ENCODE measurements at regions not wholly inside any gene's neighbourhood (a gene's known extent, or its start where the extent isn't known, plus 50 kb on each side); places are given as distances from the start of the nearest gene placed in this dataset.

DNA sequence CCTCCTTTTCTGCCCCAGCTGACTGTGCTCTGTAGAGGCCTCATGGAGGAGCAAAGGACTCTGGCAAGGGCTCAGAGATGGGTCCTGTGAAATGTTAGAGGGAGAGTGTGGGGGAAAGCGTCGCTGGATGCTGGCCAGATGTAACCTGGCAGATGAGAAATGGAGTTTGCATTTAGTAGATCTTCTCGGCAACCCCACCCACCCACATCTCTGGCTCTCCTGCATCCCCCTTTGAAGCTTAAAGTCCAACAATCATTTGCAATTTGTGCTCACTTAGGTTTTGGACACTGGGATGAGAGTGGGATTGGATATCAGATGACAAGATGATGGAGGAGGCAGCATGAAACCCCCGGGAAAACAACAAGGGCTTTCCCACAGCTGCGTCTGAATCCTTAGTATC is 523.6 kb upstream of the MCTP2 start:
- ChIA-PET RAD21 (ENCODE audit: low non-redundant PET in 1 of 2, low total read pairs in 2 of 2, uncharacterized antibody in 2 of 2, unreplicated experiment in 2 of 2) (no interaction called here), CTCF (no interaction called here), POLR2A (no interaction called here)
- Histone ChIP-seq H3K27me3 (ENCODE audit: insufficient read depth, low read length) (no peaks in the 10 kb centered on the region), H3K27ac (ENCODE audit: low read depth, low read length) (no peak overlapping the region), H3K9me2 (ENCODE audit: insufficient read depth) (no peaks in the 10 kb centered on the region), H3K4me1 (ENCODE audit: control insufficient read depth in 1 of 2, insufficient read depth in 2 of 2, low read length in 2 of 2) (no peaks in the 10 kb centered on the region), H3K36me3 (ENCODE audit: control insufficient read depth in 1 of 2, insufficient read depth in 2 of 2, low read length in 2 of 2) (no peaks in the 10 kb centered on the region), H3K4me3 (replicated peaks in 1 of 2; ENCODE audit: low read depth in 1 of 2, low read length in 2 of 2) (no peak overlapping the region), H2AFZ (ENCODE audit: low read depth, low read length, poor library complexity, severe bottlenecking) (no peak overlapping the region), H3K9me3 (ENCODE audit: control insufficient read depth in 1 of 2, insufficient read depth in 1 of 2, low read depth in 1 of 2, low read length in 2 of 2) (peaks cover 0 to 8% of the 10 kb centered on the region in 2 experiments; a peak in 2 of 4 replicates), H3K9ac (ENCODE audit: low read length) (no peak overlapping the region), H3K79me2 (ENCODE audit: insufficient read depth, low read length) (no peaks in the 10 kb centered on the region), H4K20me1 (ENCODE audit: insufficient read depth) (no peaks in the 10 kb centered on the region), H3K4me2 (ENCODE audit: low read length) (no peak overlapping the region)
- intact Hi-C loops (cut with micrococcal nuclease), result no loop called here
- ATAC-seq (no peak), DNase-seq (ENCODE audit: low read depth, low spot score) (no peak)
- TF ChIP-seq YY1 (IDR thresholded peaks at IDR 0.05; ENCODE audit: extremely low read depth, insufficient replicate concordance, low read depth, low read length) (no peak), SP1 (IDR thresholded peaks at IDR 0.05; ENCODE audit: low read depth) (no peak), POLR2AphosphoS5 (IDR thresholded peaks at IDR 0.05; ENCODE audit: low read depth, low read length) (no peak), EZH2phosphoT487 (IDR thresholded peaks at IDR 0.05; ENCODE audit: borderline replicate concordance) (no peak), ZFX (IDR thresholded peaks at IDR 0.05) (no peak), ELF1 (IDR thresholded peaks at IDR 0.05; ENCODE audit: borderline replicate concordance, low read depth) (no peak), CEBPB (IDR thresholded peaks at IDR 0.05; ENCODE audit: low read depth) (no peak), TCF7L2 (IDR thresholded peaks at IDR 0.05; ENCODE audit: borderline replicate concordance, extremely low read depth, insufficient read depth, insufficient read length) (no peak), JUND (IDR thresholded peaks at IDR 0.05) (no peak), SRF (IDR thresholded peaks at IDR 0.05; ENCODE audit: low read depth) (no peak), SIN3A (IDR thresholded peaks at IDR 0.05; ENCODE audit: low read depth) (no peak), EGR1 (IDR thresholded peaks at IDR 0.05; ENCODE audit: low read depth) (no peak), CBX3 (IDR thresholded peaks at IDR 0.05; ENCODE audit: low read depth) (no peak), POLR2A (IDR thresholded peaks at IDR 0.05; ENCODE audit: borderline replicate concordance, extremely low read depth, insufficient read depth, insufficient read length) (no peak), REST (IDR thresholded peaks at IDR 0.05; ENCODE audit: low read depth) (no peak), FOSL1 (IDR thresholded peaks at IDR 0.05; ENCODE audit: low read depth) (no peak), EZH2 (IDR thresholded peaks at IDR 0.05) (no peak)
- TF ChIP-seq, protein P1, sequence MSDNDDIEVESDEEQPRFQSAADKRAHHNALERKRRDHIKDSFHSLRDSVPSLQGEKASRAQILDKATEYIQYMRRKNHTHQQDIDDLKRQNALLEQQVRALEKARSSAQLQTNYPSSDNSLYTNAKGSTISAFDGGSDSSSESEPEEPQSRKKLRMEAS (IDR thresholded peaks at IDR 0.05), result no peak
- TF ChIP-seq, protein P2, sequence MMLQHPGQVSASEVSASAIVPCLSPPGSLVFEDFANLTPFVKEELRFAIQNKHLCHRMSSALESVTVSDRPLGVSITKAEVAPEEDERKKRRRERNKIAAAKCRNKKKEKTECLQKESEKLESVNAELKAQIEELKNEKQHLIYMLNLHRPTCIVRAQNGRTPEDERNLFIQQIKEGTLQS (IDR thresholded peaks at IDR 0.05), result no peak
- TF ChIP-seq, protein P3, sequence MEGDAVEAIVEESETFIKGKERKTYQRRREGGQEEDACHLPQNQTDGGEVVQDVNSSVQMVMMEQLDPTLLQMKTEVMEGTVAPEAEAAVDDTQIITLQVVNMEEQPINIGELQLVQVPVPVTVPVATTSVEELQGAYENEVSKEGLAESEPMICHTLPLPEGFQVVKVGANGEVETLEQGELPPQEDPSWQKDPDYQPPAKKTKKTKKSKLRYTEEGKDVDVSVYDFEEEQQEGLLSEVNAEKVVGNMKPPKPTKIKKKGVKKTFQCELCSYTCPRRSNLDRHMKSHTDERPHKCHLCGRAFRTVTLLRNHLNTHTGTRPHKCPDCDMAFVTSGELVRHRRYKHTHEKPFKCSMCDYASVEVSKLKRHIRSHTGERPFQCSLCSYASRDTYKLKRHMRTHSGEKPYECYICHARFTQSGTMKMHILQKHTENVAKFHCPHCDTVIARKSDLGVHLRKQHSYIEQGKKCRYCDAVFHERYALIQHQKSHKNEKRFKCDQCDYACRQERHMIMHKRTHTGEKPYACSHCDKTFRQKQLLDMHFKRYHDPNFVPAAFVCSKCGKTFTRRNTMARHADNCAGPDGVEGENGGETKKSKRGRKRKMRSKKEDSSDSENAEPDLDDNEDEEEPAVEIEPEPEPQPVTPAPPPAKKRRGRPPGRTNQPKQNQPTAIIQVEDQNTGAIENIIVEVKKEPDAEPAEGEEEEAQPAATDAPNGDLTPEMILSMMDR (IDR thresholded peaks at IDR 0.05 in 2 of 3, conservative IDR thresholded peaks at IDR 0.05 in 1 of 3; ENCODE audit: borderline replicate concordance in 1 of 3, insufficient read depth in 1 of 3, low read depth in 2 of 3, low read length in 2 of 3), result no peak
- no TSS peak for BruUV-seq (replicated peaks)
